Mammary epithelial cell (primary cell): ENCODE measurements at regions not wholly inside any gene's neighbourhood (a gene's known extent, or its start where the extent isn't known, plus 50 kb on each side); places are given as distances from the start of the nearest gene placed in this dataset.
"Not testable (repeated sequence)": the region's sequence is repeated elsewhere in the genome, so short reads cannot be mapped to it uniquely, and the experiment has no call there.

Experiments used
- CTCF ChIP-seq, 2 donors: IDR thresholded peaks in 1 of 2; conservative IDR thresholded peaks in 1 of 2; 2 replicates each; pipeline ENCODE4 v1.5.1; 2011 to 2012; ENCODE audit warnings: inconsistent platforms in 2 of 2, low read length in 2 of 2, mild to moderate bottlenecking in 2 of 2, control low read depth in 1 of 2, low read depth in 1 of 2; ENCODE audit not compliant: insufficient read depth in 1 of 2; ENCODE audit errors: extremely low read depth in 1 of 2
- EZH2 ChIP-seq: IDR thresholded peaks from 2 replicates; pipeline ENCODE4 v1.6.1; 2012; ENCODE audit warnings: low read length, inconsistent platforms, borderline replicate concordance

- not testable (repeated sequence) for TF ChIP-seq CTCF (conservative IDR thresholded peaks at IDR 0.05 in 1 of 2, IDR thresholded peaks at IDR 0.05 in 1 of 2; ENCODE audit: extremely low read depth in 1 of 2, insufficient read depth in 1 of 2, low read depth in 1 of 2, low read length in 2 of 2); EZH2
Observed at GRCh38 chr11:106577384-106577783, 440.9 kb downstream of the GUCY1A2 start.
